ENCODE measurements at regions not wholly inside any gene's neighbourhood (a gene's known extent, or its start where the extent isn't known, plus 50 kb on each side); places are given as distances from the start of the nearest gene placed in this dataset.
"Not testable (repeated sequence)": the region's sequence is repeated elsewhere in the genome, so short reads cannot be mapped to it uniquely, and the experiment has no call there.

DNA sequence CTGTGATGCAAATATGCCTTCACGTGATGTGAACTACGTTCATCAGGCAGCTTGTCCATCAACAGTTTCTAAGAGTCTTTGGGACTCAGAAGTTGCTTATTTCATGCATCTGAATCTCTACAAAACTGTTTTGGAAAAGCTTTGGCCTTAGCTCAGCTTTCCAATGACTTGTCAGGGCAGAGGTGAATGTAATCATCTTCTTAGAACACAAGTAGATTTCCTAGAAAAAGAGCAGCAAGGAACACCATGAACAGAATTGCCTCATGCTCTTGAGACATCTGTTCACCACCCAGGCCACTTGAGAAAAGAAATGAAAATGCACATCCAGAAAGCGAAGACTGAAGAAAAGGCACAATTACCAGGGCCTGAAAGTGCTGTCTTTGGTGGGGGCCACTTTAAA, 105.8 kb upstream of the PDHA1 start:
- Histone ChIP-seq H3K9me3 (ENCODE audit: severe bottlenecking) (peaks cover 6% of the 10 kb centered on the region), H3K36me3 (no peaks in the 10 kb centered on the region), H3K27me3 (ENCODE audit: insufficient read depth, low read depth, severe bottlenecking) (peaks cover 39% of the 10 kb centered on the region), H3K27ac (no peak overlapping the region), H3K4me3 (ENCODE audit: low read depth, low read length) (no peak overlapping the region)
- TF ChIP-seq, protein P1, sequence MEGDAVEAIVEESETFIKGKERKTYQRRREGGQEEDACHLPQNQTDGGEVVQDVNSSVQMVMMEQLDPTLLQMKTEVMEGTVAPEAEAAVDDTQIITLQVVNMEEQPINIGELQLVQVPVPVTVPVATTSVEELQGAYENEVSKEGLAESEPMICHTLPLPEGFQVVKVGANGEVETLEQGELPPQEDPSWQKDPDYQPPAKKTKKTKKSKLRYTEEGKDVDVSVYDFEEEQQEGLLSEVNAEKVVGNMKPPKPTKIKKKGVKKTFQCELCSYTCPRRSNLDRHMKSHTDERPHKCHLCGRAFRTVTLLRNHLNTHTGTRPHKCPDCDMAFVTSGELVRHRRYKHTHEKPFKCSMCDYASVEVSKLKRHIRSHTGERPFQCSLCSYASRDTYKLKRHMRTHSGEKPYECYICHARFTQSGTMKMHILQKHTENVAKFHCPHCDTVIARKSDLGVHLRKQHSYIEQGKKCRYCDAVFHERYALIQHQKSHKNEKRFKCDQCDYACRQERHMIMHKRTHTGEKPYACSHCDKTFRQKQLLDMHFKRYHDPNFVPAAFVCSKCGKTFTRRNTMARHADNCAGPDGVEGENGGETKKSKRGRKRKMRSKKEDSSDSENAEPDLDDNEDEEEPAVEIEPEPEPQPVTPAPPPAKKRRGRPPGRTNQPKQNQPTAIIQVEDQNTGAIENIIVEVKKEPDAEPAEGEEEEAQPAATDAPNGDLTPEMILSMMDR (IDR thresholded peaks at IDR 0.05; ENCODE audit: low read depth, low read length) = no peak
- DNase-seq = no peak

DNA sequence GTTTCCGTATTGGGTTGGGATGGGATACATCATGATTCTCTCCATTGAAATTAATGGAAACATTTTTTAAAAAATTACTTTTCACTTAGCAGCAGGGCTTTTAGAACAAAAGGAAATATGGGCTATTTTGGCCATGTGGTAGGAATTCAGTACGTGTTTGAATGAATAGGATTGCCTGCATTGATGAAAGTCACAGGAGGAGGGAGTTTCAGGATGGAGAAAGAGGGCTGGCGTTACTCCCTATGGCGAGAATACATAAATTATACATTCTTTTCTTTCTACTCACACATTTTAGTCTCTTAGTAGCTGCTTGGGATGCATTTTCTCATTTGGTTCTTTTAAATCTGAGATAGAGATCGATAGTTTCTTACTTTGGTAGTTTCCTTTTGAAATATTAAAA, 100.3 kb upstream of the PDHA1 start:
- H3K9me3 ChIP-seq (ENCODE audit: severe bottlenecking) = peaks cover 6% of the 10 kb centered on the region
- no peak overlapping the region for H3K4me3 ChIP-seq (ENCODE audit: low read depth, low read length)
- TF ChIP-seq, protein P1 (IDR thresholded peaks at IDR 0.05; ENCODE audit: low read depth, low read length) = no peak
- H3K27me3 ChIP-seq (ENCODE audit: insufficient read depth, low read depth, severe bottlenecking) = peaks cover 48% of the 10 kb centered on the region
- DNase-seq = no peak
- no peak overlapping the region for H3K27ac ChIP-seq
- H3K36me3 ChIP-seq = no peaks in the 10 kb centered on the region

DNA sequence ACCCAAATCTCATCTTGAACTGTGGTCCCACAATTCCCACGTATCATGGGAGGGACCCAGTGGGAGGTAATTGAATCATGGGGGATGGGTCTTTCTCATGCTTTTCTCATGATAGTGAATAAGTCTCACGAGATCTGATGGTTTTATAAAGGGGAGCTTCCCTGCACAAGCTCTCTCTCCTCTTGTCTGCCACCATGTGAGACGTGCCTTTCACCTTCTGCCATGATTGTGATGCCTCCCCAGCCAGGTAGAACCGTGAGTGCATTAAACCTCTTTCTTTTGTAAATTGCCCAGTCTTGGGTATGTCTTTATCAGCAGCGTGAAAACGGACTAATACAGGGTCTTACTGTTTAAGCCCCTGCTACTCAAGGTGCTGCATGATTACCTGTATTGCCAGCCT, 98.8 kb upstream of the PDHA1 start:
- H3K4me3 ChIP-seq (ENCODE audit: low read depth, low read length); H3K9me3 ChIP-seq (ENCODE audit: severe bottlenecking); H3K36me3 ChIP-seq; DNase-seq; H3K27ac ChIP-seq: not testable (repeated sequence)
- peaks cover 48% of the 10 kb centered on the region for H3K27me3 ChIP-seq (ENCODE audit: insufficient read depth, low read depth, severe bottlenecking)

DNA sequence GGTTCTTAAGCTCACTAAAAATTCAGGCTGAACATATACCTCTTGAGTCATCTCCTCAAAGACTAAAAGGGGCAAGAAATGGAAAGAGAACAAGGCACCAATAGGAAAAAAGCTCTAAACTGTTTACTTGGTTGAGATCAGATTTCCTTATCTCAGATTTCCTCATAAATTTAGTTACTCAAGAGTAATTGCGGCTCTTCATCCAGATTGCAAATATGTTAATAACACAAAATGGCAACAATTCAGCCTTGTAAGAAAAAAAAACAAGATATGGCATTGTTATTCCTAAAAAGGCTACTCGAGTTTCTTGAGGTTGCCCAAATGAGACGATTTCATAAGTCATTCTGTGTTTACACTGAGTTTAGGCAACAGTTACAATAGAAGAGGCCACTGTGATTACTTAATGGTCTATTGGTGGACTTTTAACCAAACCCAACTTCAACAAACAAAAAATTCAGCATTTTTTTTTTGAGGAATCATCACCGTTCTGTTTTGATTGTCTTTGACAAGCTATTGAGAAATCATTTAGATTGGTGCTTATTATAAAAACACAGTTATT, 97.9 kb upstream of the PDHA1 start:
- peaks cover 42% of the 10 kb centered on the region for H3K27me3 ChIP-seq (ENCODE audit: insufficient read depth, low read depth, severe bottlenecking)
- TF ChIP-seq, protein P1 (IDR thresholded peaks at IDR 0.05; ENCODE audit: low read depth, low read length) = no peak
- no peaks in the 10 kb centered on the region for H3K36me3 ChIP-seq
- DNase-seq = no peak
- H3K27ac ChIP-seq = no peak overlapping the region
- H3K4me3 ChIP-seq (ENCODE audit: low read depth, low read length) = no peak overlapping the region
- no peaks in the 10 kb centered on the region for H3K9me3 ChIP-seq (ENCODE audit: severe bottlenecking)

DNA sequence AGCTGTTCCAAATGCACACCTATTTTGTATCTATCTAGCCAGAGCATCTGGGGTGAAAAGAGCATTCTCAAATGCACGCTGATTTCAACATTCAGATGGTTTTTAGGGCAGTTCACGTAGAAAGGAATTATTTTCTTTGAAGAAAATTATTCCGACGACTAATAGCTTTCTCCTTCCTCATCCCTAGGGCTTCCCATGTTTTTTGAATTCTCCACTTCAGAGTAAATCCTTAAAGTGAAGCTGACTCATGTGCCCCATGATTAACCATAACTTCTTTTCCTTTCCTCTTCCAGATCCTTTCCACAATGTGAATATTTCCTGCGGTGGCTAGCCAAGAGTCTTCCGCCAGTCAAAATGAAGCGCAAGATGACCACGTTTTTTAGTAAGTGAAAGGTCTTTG, 86.7 kb upstream of the PDHA1 start:
- no peak for DNase-seq
- TF ChIP-seq, protein P1 (IDR thresholded peaks at IDR 0.05; ENCODE audit: low read depth, low read length) = no peak
- Histone ChIP-seq H3K4me3 (ENCODE audit: low read depth, low read length) (no peak overlapping the region), H3K27ac (no peak overlapping the region), H3K27me3 (ENCODE audit: insufficient read depth, low read depth, severe bottlenecking) (peaks cover 44% of the 10 kb centered on the region), H3K9me3 (ENCODE audit: severe bottlenecking) (no peaks in the 10 kb centered on the region), H3K36me3 (no peaks in the 10 kb centered on the region)

DNA sequence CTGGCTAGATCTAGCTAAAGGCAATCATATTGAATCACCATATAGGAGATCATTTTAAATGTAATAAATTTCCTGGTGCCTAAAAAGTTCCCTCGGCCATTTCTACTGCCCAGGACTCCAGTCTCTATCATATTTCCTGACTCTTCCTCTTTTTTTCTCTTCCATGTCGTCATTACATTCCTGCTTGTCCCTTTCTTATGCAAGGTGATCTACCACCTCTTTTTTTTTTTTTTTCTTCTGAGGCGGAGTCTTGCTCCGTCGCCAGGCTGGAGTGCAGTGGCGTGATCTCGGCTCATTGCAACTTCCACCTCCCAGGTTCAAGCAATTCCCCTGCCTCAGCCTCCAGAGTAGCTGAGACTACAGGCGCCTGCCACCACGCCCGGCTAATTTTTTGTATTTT, 82.7 kb upstream of the PDHA1 start:
- H3K27me3 ChIP-seq (ENCODE audit: insufficient read depth, low read depth, severe bottlenecking) = peaks cover 29% of the 10 kb centered on the region
- H3K9me3 ChIP-seq (ENCODE audit: severe bottlenecking); DNase-seq; H3K36me3 ChIP-seq; H3K27ac ChIP-seq; H3K4me3 ChIP-seq (ENCODE audit: low read depth, low read length): not testable (repeated sequence)

- TF ChIP-seq, protein P1 (IDR thresholded peaks at IDR 0.05; ENCODE audit: low read depth, low read length) = no peak
- DNase-seq = no peak
- no peak overlapping the region for H3K27ac ChIP-seq
- H3K36me3 ChIP-seq = no peaks in the 10 kb centered on the region
- no peaks in the 10 kb centered on the region for H3K9me3 ChIP-seq (ENCODE audit: severe bottlenecking)
- no peak overlapping the region for H3K4me3 ChIP-seq (ENCODE audit: low read depth, low read length)
- peaks cover 6% of the 10 kb centered on the region for H3K27me3 ChIP-seq (ENCODE audit: insufficient read depth, low read depth, severe bottlenecking)
Measured at GRCh38 chrX:19270727-19271126, 73.0 kb upstream of the PDHA1 start.

Data from WERI-Rb-1 (cell line).